Adrenal gland (tissue), 5 donors: ENCODE measurements at regions not wholly inside any gene's neighbourhood (a gene's known extent, or its start where the extent isn't known, plus 50 kb on each side); places are given as distances from the start of the nearest gene placed in this dataset.

Experiments used
- POLR2A ChIP-seq, 2 donors: fragments of 450-650 bp; IDR thresholded peaks; one replicate each; pipeline ENCODE4 v1.6.1; 2017; ENCODE audit warnings: antibody characterized with exemption in 2 of 2, mild to moderate bottlenecking in 2 of 2, moderate library complexity in 1 of 2
- TF ChIP-seq, protein P1 (sequence below), 6 experiments: fragments of 450-650 bp in 4 of 6; fragments of 200-600 bp in 2 of 6; sonication (generic) in 1 of 6; IDR thresholded peaks; 1 replicate in 5 of 6; 2 replicates in 1 of 6; pipeline versions ENCODE4 v1.5.1 to v1.8.0; 2016 to 2021; ENCODE audit warnings: antibody characterized with exemption in 6 of 6, mild to moderate bottlenecking in 2 of 6, moderate library complexity in 1 of 6
- donor health status: DM: no; HTN: no; CAD: no.

DNA sequence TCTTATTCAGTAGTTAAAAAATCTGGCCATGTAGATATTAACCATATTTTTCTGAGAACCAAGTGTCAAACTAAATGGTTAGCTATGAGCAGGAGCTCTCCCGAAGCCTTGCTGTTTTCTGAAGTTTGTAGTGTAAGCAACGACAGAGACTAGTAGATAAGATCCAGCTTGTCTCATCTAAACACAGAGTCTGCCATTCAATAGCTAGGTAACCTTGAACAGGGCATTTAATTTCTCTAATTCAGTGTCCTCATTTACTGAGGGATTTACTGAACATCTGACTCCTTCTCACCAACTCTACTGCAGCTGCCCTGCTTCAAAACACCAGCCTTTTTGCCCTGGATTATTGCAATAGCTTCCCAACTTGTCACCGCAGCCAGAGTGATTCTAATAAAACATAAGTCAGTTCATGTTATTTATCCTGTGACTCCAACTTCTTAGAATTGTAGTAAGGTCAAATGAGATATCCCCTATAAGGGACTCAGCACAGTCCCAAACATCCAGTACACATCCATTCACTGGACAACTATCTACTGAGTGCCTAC, 337.0 kb downstream of the PLK2 start:
- no peak for TF ChIP-seq POLR2A (IDR thresholded peaks at IDR 0.05)
- TF ChIP-seq, protein P1, sequence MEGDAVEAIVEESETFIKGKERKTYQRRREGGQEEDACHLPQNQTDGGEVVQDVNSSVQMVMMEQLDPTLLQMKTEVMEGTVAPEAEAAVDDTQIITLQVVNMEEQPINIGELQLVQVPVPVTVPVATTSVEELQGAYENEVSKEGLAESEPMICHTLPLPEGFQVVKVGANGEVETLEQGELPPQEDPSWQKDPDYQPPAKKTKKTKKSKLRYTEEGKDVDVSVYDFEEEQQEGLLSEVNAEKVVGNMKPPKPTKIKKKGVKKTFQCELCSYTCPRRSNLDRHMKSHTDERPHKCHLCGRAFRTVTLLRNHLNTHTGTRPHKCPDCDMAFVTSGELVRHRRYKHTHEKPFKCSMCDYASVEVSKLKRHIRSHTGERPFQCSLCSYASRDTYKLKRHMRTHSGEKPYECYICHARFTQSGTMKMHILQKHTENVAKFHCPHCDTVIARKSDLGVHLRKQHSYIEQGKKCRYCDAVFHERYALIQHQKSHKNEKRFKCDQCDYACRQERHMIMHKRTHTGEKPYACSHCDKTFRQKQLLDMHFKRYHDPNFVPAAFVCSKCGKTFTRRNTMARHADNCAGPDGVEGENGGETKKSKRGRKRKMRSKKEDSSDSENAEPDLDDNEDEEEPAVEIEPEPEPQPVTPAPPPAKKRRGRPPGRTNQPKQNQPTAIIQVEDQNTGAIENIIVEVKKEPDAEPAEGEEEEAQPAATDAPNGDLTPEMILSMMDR (IDR thresholded peaks at IDR 0.05): no peak
